Spleen (tissue), 7 donors: ENCODE measurements at regions not wholly inside any gene's neighbourhood (a gene's known extent, or its start where the extent isn't known, plus 50 kb on each side); places are given as distances from the start of the nearest gene placed in this dataset.

Source experiments
- POLR2A ChIP-seq, 3 donors: fragments of 450-650 bp; IDR thresholded peaks; one replicate each; pipeline ENCODE4 v1.5.1; 2017; ENCODE audit warnings: antibody characterized with exemption in 3 of 3, mild to moderate bottlenecking in 1 of 3
- TF ChIP-seq, protein P1 (sequence below), 11 experiments: fragments of 200-600 bp in 7 of 11; fragments of 450-650 bp in 4 of 11; sonication (generic) in 4 of 11; IDR thresholded peaks in 8 of 11; conservative IDR thresholded peaks in 3 of 11; 1 replicate in 7 of 11; 2 replicates in 4 of 11; pipeline versions ENCODE4 v1.4.0 to v1.8.0; 2016 to 2021; ENCODE audit warnings: antibody characterized with exemption in 11 of 11, inconsistent platforms in 4 of 11, mild to moderate bottlenecking in 1 of 11
- donor health status: DM: no; HTN: no; CAD: no; lungs with moderate emphysema.
- donor health status: DM: no; HTN: no; CAD: no.
- donor health status: DM: no; HTN: no; CAD: no.

DNA sequence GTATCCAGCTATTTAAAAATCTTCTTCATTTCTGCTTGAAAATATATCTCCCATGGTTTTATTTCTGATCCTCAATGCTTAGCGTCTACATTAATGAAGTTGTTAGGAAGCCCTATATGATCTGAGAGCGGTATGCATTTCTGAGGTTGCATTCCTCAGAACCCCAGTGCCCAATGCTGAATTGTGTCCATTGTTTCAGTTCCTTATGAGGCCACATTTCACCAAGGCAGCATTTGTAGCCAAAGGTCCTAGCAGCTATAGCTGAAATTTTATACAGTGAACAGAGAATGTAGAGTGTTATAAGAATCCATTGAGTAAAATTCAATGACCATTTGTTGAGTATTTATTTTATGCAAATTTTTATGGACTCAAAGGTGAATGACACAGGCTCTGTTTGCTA, 209.5 kb downstream of the PCDH7 start:
- TF ChIP-seq POLR2A (IDR thresholded peaks at IDR 0.05): no peak
- TF ChIP-seq, protein P1, sequence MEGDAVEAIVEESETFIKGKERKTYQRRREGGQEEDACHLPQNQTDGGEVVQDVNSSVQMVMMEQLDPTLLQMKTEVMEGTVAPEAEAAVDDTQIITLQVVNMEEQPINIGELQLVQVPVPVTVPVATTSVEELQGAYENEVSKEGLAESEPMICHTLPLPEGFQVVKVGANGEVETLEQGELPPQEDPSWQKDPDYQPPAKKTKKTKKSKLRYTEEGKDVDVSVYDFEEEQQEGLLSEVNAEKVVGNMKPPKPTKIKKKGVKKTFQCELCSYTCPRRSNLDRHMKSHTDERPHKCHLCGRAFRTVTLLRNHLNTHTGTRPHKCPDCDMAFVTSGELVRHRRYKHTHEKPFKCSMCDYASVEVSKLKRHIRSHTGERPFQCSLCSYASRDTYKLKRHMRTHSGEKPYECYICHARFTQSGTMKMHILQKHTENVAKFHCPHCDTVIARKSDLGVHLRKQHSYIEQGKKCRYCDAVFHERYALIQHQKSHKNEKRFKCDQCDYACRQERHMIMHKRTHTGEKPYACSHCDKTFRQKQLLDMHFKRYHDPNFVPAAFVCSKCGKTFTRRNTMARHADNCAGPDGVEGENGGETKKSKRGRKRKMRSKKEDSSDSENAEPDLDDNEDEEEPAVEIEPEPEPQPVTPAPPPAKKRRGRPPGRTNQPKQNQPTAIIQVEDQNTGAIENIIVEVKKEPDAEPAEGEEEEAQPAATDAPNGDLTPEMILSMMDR (IDR thresholded peaks at IDR 0.05 in 8 of 11, conservative IDR thresholded peaks at IDR 0.05 in 3 of 11): no peak
